GM23338 (cell line): ENCODE measurements at regions not wholly inside any gene's neighbourhood (a gene's known extent, or its start where the extent isn't known, plus 50 kb on each side); places are given as distances from the start of the nearest gene placed in this dataset.

Source experiments
- CREB1 ChIP-seq: fragments of 250-450 bp; sonication (Bioruptor Pico); IDR thresholded peaks from 2 replicates; pipeline ENCODE4 v1.5.0; 2020; ENCODE audit warnings: low read depth, mild to moderate bottlenecking, moderate library complexity
- ETS1 ChIP-seq: IDR thresholded peaks from 2 replicates; pipeline ENCODE4 v1.6.1; 2016; ENCODE audit warnings: antibody characterized with exemption
- EZH2 ChIP-seq: fragments of 200-600 bp; sonication (generic); IDR thresholded peaks from one replicate; pipeline ENCODE4 v1.8.0; 2017; ENCODE audit warnings: antibody characterized with exemption, mild to moderate bottlenecking, low read depth; ENCODE audit not compliant: unreplicated experiment
- EZH2phosphoT487 ChIP-seq: fragments of 200-600 bp; sonication (generic); IDR thresholded peaks from one replicate; pipeline ENCODE4 v1.8.1; 2018; ENCODE audit warnings: antibody characterized with exemption; ENCODE audit not compliant: unreplicated experiment
- JUNB ChIP-seq: IDR thresholded peaks from one replicate; pipeline ENCODE4 v1.6.1; 2016; ENCODE audit warnings: antibody characterized with exemption; ENCODE audit not compliant: unreplicated experiment
- NANOG ChIP-seq: IDR thresholded peaks from 2 replicates; pipeline ENCODE4 v1.6.1; 2016; ENCODE audit warnings: antibody characterized with exemption, borderline replicate concordance
- POLR2AphosphoS5 ChIP-seq: IDR thresholded peaks from 2 replicates; pipeline ENCODE4 v1.6.1; 2016; ENCODE audit warnings: antibody characterized with exemption, low read depth
- STAT1 ChIP-seq: IDR thresholded peaks from one replicate; pipeline ENCODE4 v1.6.1; 2016; ENCODE audit warnings: antibody characterized with exemption; ENCODE audit not compliant: unreplicated experiment
- ZNF331 ChIP-seq: fragments of 250-450 bp; sonication (Bioruptor Pico); IDR thresholded peaks from 2 replicates; pipeline ENCODE4 v1.5.0; 2020; ENCODE audit warnings: low read depth, mild to moderate bottlenecking, moderate library complexity
- TF ChIP-seq, protein P1 (sequence below), 2 experiments: fragments of 200-600 bp in 1 of 2; sonication (generic) in 1 of 2; conservative IDR thresholded peaks; 2 replicates each; pipeline versions ENCODE4 v1.5.1 to v1.6.1; 2016 to 2017; ENCODE audit warnings: antibody characterized with exemption in 2 of 2, low read depth in 2 of 2, mild to moderate bottlenecking in 2 of 2, moderate library complexity in 1 of 2
- TF ChIP-seq, protein P2 (sequence below): IDR thresholded peaks from one replicate; pipeline ENCODE4 v1.6.1; 2018; ENCODE audit warnings: antibody characterized with exemption; ENCODE audit not compliant: unreplicated experiment

- TF ChIP-seq EZH2: no peak
- TF ChIP-seq, protein P1, sequence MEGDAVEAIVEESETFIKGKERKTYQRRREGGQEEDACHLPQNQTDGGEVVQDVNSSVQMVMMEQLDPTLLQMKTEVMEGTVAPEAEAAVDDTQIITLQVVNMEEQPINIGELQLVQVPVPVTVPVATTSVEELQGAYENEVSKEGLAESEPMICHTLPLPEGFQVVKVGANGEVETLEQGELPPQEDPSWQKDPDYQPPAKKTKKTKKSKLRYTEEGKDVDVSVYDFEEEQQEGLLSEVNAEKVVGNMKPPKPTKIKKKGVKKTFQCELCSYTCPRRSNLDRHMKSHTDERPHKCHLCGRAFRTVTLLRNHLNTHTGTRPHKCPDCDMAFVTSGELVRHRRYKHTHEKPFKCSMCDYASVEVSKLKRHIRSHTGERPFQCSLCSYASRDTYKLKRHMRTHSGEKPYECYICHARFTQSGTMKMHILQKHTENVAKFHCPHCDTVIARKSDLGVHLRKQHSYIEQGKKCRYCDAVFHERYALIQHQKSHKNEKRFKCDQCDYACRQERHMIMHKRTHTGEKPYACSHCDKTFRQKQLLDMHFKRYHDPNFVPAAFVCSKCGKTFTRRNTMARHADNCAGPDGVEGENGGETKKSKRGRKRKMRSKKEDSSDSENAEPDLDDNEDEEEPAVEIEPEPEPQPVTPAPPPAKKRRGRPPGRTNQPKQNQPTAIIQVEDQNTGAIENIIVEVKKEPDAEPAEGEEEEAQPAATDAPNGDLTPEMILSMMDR (conservative IDR thresholded peaks at IDR 0.05; ENCODE audit: low read depth in 2 of 2): no peak
- TF ChIP-seq POLR2AphosphoS5: no peak
- TF ChIP-seq, protein P2, sequence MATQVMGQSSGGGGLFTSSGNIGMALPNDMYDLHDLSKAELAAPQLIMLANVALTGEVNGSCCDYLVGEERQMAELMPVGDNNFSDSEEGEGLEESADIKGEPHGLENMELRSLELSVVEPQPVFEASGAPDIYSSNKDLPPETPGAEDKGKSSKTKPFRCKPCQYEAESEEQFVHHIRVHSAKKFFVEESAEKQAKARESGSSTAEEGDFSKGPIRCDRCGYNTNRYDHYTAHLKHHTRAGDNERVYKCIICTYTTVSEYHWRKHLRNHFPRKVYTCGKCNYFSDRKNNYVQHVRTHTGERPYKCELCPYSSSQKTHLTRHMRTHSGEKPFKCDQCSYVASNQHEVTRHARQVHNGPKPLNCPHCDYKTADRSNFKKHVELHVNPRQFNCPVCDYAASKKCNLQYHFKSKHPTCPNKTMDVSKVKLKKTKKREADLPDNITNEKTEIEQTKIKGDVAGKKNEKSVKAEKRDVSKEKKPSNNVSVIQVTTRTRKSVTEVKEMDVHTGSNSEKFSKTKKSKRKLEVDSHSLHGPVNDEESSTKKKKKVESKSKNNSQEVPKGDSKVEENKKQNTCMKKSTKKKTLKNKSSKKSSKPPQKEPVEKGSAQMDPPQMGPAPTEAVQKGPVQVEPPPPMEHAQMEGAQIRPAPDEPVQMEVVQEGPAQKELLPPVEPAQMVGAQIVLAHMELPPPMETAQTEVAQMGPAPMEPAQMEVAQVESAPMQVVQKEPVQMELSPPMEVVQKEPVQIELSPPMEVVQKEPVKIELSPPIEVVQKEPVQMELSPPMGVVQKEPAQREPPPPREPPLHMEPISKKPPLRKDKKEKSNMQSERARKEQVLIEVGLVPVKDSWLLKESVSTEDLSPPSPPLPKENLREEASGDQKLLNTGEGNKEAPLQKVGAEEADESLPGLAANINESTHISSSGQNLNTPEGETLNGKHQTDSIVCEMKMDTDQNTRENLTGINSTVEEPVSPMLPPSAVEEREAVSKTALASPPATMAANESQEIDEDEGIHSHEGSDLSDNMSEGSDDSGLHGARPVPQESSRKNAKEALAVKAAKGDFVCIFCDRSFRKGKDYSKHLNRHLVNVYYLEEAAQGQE: no peak
- no peak for TF ChIP-seq ZNF331 (CRISPR knock-in tag)
- no peak for TF ChIP-seq EZH2phosphoT487
- no peak for TF ChIP-seq JUNB
- TF ChIP-seq NANOG: no peak
- no peak for TF ChIP-seq ETS1
- TF ChIP-seq CREB1 (CRISPR knock-in tag): no peak
- no peak for TF ChIP-seq STAT1
These were observed 89.4 kb downstream of the FTHL17 start for GRCh38 chrX:30982467-30982866.
